GOT3 (cell line): ENCODE measurements at regions not wholly inside any gene's neighbourhood (a gene's known extent, or its start where the extent isn't known, plus 50 kb on each side); places are given as distances from the start of the nearest gene placed in this dataset.

Source experiments
- DNase-seq: peaks from one replicate; lab custom pipeline; 2025; ENCODE audit warnings: mixed read lengths; lab: John Stamatoyannopoulos, UW

DNA sequence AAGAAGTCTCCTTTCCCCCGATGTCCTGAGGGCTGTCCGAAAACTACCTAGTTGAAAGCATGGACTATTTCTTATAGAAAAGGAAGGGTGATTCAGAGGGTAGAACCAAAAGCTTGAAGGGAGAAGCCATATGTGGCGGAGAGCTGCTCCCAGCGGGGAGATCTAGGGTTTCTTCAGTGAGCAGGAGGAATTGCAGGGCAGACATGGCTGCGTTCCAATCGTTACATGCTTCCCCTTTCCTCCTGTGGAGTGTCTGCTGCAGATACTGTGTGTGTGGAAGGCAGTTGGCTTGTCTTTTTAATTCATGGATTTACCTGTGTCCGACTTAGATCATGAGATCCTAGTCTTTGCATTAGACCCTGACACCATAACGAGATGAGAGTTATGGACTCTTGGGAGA lies 799.5 kb downstream of the QKI start:
- DNase-seq = no peak

DNA sequence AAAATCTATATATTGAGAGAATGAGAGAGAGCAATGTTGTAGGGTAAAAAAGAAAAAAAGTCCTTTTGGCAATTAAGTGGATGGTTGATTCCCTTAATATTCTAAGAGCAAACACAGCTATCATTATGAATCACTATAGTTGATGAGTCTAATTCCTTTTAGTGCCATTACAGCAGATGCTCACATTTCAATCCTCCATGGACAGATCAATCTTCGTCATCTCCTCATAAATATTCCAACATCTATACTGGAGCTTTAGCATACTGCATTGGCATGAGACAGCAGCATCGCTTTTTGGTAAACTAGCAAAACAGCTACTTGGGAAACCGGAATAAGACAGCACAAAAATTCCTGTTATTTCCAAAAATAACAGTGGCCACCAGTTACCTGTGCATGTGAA lies 796.7 kb downstream of the QKI start:
- DNase-seq = no peak

DNA sequence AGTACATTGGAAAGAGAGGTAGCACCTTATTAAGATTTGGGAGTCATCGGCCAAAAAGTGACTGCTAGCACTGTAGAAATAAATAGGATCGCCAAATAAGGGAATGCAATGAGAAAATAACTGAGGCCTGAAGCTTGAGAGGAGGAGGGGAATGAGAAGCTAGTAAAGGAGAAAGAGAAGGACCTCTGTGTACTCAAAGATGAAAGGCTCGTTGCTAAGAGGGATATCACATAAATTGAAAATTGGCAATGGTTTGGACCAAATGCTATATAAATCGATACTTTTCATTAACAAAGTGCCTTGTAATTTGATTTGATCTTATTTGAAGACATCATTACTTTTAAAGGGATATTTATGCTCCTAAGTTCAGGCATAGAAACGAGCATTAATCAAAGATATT lies 796.3 kb downstream of the QKI start:
- no peak for DNase-seq

- DNase-seq = no peak
Observed at GRCh38 chr6:164210323-164210722, 795.8 kb downstream of the QKI start.

DNA sequence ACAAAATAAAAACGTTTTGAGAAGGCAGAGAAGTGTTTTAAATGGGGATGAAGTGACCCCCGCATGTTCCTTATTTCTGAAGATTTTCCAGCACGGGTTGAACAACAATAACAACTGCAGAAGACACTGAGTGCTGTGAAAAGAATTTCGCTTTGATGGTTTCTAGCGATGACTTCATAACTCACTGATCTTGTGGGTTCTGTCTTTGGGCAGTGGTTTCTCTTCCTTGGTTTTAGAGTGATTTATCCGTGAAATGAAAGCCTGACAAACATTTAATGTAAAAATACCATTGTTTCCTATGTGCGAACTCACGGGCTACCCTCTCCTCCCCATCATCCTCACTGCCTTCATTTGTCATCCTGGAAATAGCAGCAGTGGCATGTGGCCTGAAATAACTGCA lies 793.9 kb downstream of the QKI start:
- DNase-seq = no peak

DNA sequence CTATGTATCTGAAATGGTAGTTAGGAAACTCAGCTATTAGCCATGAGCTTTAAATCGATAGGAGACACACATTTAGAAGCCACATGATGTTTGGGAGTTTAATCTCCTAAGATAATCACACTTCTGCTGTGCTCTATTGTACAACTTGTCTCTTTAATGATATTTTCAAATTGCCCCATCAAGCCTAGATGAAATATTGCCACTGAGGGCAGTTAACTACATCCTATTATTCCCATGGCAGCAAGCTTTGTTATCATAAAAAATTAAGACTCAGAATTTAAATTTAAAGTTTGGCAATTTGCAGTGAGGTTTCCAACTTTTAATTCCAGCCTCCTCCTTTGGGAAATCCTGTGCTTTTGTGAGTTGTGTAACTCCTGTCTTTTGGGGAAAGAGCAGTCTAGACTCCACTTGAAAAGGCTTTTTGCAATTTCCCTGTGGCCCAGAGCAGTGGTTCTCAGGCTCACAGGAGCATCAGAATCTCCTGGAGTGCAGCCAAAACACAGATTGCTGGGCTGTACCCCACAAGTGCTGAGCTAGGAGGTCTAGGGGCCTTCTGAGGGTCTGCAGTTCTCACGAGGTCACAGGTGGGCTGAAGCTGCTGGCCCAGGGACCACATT lies 792.4 kb downstream of the QKI start:
- no peak for DNase-seq

DNA sequence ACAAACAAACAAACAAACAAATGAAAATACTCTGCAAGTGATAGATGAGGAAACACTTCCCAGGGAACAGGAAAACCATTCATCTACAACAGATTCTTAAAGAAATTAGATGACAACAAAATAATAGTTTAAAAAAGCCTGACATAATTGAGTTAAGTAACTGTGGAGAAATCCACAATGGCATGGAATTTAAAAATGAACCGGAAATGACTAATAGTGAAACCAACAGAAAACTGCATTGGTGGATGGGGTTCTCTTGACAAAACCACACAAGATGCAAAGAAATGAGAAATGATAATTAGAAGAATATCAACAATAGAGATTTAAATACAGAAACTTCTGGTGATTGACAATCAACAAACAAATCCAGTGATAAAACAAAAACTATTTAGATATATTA lies 785.6 kb downstream of the QKI start:
- no peak for DNase-seq

- DNase-seq = no peak
Observed at GRCh38 chr6:164195942-164196281, 781.4 kb downstream of the QKI start.

DNA sequence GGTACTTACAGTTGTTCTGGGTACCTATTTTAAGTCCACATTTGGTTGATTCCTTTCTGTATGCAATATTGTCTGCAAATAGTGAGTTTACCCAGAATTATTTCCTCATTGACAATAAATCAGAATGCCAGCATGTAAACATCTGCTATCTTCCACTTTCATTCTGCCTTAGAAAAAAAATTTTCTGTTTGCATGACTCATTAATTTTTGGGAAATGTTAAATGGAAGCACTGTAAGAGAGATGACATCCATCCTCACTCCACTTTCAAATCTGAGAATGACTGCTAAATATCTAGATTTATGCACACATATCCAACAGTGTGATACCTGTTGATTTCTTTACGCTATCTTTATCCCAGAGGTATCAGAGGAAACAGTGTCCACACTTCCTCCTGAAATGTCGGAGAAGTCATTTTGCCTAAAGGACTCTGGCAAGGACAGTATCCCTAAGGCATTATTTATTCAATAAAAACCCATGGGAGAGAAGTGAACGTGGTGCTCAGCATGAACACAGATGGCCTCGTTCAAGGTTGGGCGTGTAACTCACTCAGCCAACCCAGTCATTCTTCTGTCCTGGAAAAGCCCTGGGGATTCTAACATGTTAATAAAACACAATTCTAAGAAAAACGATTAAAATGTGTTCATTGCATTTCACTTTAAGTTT lies 780.9 kb downstream of the QKI start:
- no peak for DNase-seq

DNA sequence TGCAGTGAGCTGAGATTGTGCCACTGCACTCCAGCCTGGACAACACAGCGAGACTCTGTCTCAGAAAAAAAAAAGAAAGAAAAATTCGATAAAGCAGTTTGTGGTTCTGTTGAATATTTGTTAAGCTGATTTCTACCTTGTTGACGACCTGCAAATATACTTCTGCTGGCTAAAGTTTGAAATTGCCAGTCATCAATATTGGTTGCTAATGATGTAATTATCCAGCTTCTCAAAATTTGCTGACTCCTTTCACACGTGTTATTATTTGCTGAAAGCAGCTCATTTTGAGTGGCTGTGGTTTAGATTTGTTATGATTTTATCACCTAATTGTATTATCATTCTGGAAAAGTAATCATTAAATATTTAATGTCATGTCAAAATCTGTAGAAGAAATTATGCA lies 774.3 kb downstream of the QKI start:
- DNase-seq = no peak

DNA sequence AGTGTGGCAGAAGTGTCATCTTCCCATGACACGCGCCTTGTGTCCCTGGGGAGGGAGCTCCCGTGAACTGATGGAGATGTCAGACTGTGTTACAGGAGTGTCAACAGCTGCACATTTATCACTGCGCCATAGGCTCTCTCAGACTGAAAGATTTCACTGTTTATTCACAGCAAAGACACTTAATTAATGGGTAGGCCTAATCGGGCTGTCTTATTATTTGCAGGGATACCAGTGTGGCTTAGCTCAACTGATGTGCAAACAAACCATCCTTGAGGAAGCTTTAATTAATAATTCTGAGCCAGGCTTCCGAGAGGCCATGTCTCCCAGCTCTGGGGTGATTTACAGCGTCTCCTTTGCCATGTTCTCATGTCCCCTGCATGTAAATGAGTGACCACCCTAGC lies 771.0 kb downstream of the QKI start:
- DNase-seq = no peak

GRCh38 chr6:164184410-164184809 lies 769.9 kb downstream of the QKI start:
- no peak for DNase-seq

GRCh38 chr6:164183556-164184123 lies 769.1 kb downstream of the QKI start:
- no peak for DNase-seq

- no peak for DNase-seq
Observed at GRCh38 chr6:164178679-164179332, 764.3 kb downstream of the QKI start.

DNA sequence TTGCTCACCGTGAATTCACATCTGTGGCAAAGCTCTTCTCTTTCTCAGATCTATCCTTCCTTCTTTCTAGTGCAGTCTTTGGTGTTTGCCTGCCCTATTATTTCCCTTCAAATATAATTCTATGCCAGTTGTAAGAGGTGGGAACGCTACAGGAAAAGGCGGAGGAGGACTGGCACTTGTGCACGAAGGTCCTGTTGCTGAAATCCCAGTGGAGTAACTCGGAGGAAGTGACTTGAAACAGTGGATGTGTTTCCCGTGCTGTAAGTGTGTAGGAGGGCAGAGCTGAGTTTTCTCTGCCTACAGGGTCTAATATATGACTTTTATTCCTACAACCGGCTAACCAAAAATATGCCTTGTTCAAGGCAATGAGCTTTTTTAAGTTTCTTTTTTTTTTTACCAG lies 754.8 kb downstream of the QKI start:
- no peak for DNase-seq

DNA sequence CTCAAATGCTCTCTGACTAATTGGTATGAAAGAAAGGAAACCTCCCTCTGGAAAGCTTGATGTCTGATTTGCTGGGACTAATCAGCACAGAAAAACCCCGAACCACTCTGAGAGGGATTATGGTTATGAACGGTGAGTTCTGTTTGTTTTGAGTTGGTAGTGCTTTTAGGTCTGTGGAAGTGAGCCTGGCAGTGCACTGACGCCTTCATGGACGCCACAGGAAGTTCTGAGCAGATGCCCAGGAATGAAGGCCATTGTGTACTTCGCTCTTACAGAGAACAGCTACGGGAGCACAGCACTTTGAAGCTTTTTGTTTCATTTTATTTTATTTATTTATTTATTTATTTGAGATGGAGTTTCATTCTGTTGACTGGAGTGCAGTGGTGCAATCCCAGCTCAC lies 754.1 kb downstream of the QKI start:
- no peak for DNase-seq

GRCh38 chr6:164167873-164168405 lies 753.4 kb downstream of the QKI start:
- DNase-seq = no peak

DNA sequence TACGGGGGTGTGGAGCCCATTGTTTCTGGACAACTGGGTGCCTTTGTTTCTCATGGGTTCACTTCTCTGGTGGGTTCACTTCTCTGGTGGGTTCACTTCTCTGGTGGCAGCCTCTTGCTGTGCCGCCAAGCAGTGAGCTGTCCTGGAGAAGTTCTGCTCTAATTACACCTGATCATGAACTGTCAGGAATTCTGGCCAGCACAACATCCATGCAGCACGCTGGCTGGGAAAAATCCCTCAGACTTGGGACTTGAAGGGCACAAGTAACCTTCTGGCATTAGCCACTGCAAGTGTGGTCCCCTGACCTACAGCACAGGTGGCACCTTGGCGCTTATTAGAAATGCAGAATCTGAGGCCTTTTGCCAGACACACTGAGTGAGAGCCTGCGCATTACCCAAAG lies 752.5 kb downstream of the QKI start:
- no peak for DNase-seq

DNA sequence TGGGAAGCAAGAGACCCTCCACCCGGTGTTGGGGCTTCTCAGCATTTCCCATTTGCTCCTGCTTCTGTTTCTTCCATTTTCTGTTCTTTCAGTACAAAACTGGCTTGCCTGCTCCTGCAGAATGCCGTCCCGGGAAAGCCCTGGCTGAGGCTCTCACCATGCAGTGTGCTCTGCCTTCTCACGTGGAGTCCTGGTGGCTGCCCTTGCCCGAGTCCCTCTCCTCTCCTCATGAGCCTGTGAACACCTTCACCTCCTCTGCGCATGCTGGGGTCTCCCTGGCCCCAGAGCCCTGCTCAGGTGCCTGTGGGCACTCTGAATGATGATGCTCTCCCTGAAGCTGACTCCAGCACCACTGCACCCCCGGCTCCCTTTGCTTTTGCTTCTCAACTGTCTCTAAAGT lies 752.0 kb downstream of the QKI start:
- no peak for DNase-seq

DNA sequence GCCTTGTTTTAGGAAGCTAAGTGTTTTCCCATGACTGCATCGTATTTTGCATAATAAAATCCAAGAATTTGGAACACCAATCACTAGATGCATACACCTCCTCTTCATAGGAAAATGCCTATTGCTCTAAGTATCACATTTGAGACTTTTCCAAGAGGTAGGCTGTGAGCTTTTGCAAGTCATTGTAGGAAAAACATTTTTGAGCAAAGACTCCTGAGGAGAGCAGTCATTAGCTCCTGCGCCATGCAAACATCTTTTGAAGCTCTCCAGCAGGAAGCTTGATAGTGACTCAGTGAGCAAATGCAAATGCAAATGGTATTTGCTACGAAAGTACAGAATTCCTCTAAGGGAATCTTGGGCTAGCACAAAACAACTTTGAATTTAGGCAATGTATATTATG lies 750.4 kb downstream of the QKI start:
- DNase-seq = no peak

- no peak for DNase-seq
Observed at GRCh38 chr6:164163239-164163638, 748.7 kb downstream of the QKI start.

- DNase-seq = no peak
Observed at GRCh38 chr6:164159061-164159460, 744.5 kb downstream of the QKI start.

- no peak for DNase-seq
Observed at GRCh38 chr6:164154588-164154987, 740.1 kb downstream of the QKI start.
